Colonic mucosa (tissue), 4 donors: ENCODE measurements at regions not wholly inside any gene's neighbourhood (a gene's known extent, or its start where the extent isn't known, plus 50 kb on each side); places are given as distances from the start of the nearest gene placed in this dataset.

Experiments used
- DNase-seq: peaks from one replicate; pipeline ENCODE4 v3.0.0-alpha.2; 2020
- H3K27ac ChIP-seq: fragments of 200-600 bp; one replicate; pipeline ENCODE4 v1.8.0; 2021
- H3K27me3 ChIP-seq: fragments of 200-600 bp; one replicate; pipeline ENCODE4 v1.8.0; 2021
- H3K36me3 ChIP-seq: fragments of 200-600 bp; one replicate; pipeline ENCODE4 v1.8.0; 2021
- H3K4me1 ChIP-seq: fragments of 200-600 bp; one replicate; pipeline ENCODE4 v1.8.0; 2021; ENCODE audit warnings: mild to moderate bottlenecking
- H3K4me3 ChIP-seq: fragments of 200-600 bp; one replicate; pipeline ENCODE4 v1.8.0; 2021
- H3K9ac ChIP-seq, 2 donors: one replicate each; pipeline ENCODE4 v1.7.0; 2013; ENCODE audit warnings: control low read depth in 2 of 2, low read depth in 2 of 2, low read length in 2 of 2
- H3K9me3 ChIP-seq: fragments of 200-600 bp; one replicate; pipeline ENCODE4 v1.8.0; 2021
- CTCF ChIP-seq: fragments of 200-600 bp; IDR thresholded peaks from one replicate; pipeline ENCODE4 v1.8.0; 2022; ENCODE audit warnings: antibody characterized with exemption, mild to moderate bottlenecking
- intact Hi-C: fragments of 100-400 bp; cut with DNase I; formaldehyde crosslinking; loops from one replicate; pipeline ENCODE4 v1.14.1; 2022
- donor health status: healthy.
- donor health status: DM: no; HTN: no; CAD: no.
- donor health status: DM: no; HTN: no; CAD: no.

- H3K4me3 ChIP-seq, result no peak overlapping the region
- H3K36me3 ChIP-seq, result no peaks in the 10 kb centered on the region
- H3K4me1 ChIP-seq, result no peaks in the 10 kb centered on the region
- no peak for TF ChIP-seq CTCF
- H3K9ac ChIP-seq, result no peak overlapping the region
- H3K27ac ChIP-seq, result no peak overlapping the region
- no peaks in the 10 kb centered on the region for H3K9me3 ChIP-seq
- intact Hi-C loops, result no loop called here
- H3K27me3 ChIP-seq, result no peaks in the 10 kb centered on the region
- DNase-seq, result no peak
Observed at GRCh38 chr5:72007336-72008111, 99.8 kb upstream of the MAP1B start.

- Histone ChIP-seq H3K4me1 (no peaks in the 10 kb centered on the region), H3K9ac (no peak overlapping the region), H3K9me3 (no peaks in the 10 kb centered on the region), H3K4me3 (no peak overlapping the region), H3K36me3 (no peaks in the 10 kb centered on the region), H3K27ac (no peak overlapping the region), H3K27me3 (no peaks in the 10 kb centered on the region)
- DNase-seq, result no peak
- intact Hi-C loops, result no loop called here
- no peak for TF ChIP-seq CTCF
Observed at GRCh38 chr5:72009280-72009679, 98.0 kb upstream of the MAP1B start.

GRCh38 chr5:72010430-72010829 is 96.8 kb upstream of the MAP1B start:
- Histone ChIP-seq H3K27me3 (no peaks in the 10 kb centered on the region), H3K9ac (no peak overlapping the region), H3K4me1 (no peaks in the 10 kb centered on the region), H3K27ac (no peak overlapping the region), H3K9me3 (no peaks in the 10 kb centered on the region), H3K4me3 (no peak overlapping the region), H3K36me3 (no peaks in the 10 kb centered on the region)
- no peak for TF ChIP-seq CTCF
- intact Hi-C loops, result no loop called here
- no peak for DNase-seq

GRCh38 chr5:72012906-72013305 is 94.4 kb upstream of the MAP1B start:
- H3K36me3 ChIP-seq, result no peaks in the 10 kb centered on the region
- intact Hi-C loops, result no loop called here
- no peak for DNase-seq

GRCh38 chr5:72013766-72014624 is 93.3 kb upstream of the MAP1B start:
- Histone ChIP-seq H3K4me3 (no peak overlapping the region), H3K36me3 (no peaks in the 10 kb centered on the region), H3K9me3 (no peaks in the 10 kb centered on the region), H3K27ac (no peak overlapping the region), H3K4me1 (no peaks in the 10 kb centered on the region), H3K27me3 (no peaks in the 10 kb centered on the region), H3K9ac (no peak overlapping the region)
- TF ChIP-seq CTCF, result no peak
- intact Hi-C loops, result no loop called here
- no peak for DNase-seq

More at GRCh38 chr5:72012906-72013305, 94.4 kb upstream of the MAP1B start:
- Histone ChIP-seq H3K4me3 (no peak overlapping the region), H3K4me1 (no peaks in the 10 kb centered on the region), H3K27me3 (no peaks in the 10 kb centered on the region), H3K9ac (no peak overlapping the region), H3K27ac (no peak overlapping the region), H3K9me3 (no peaks in the 10 kb centered on the region)
- no peak for TF ChIP-seq CTCF
